LNCAP (cell line): ENCODE measurements at regions not wholly inside any gene's neighbourhood (a gene's known extent, or its start where the extent isn't known, plus 50 kb on each side); places are given as distances from the start of the nearest gene placed in this dataset.

Experiments used
- CTCF ChIP-seq: fragments of 450-650 bp; IDR thresholded peaks from 2 replicates; pipeline ENCODE4 v1.5.1; 2017; ENCODE audit warnings: mild to moderate bottlenecking

GRCh38 chr12:18895540-18895939 lies 157.6 kb downstream of the CAPZA3 start:
- no peak for TF ChIP-seq CTCF

GRCh38 chr12:18895946-18896345 lies 158.0 kb downstream of the CAPZA3 start:
- no peak for TF ChIP-seq CTCF

- no peak for TF ChIP-seq CTCF
Observed at GRCh38 chr12:18897823-18898222, 159.9 kb downstream of the CAPZA3 start.

GRCh38 chr12:18898470-18898869 lies 160.6 kb downstream of the CAPZA3 start:
- no peak for TF ChIP-seq CTCF

- TF ChIP-seq CTCF = no peak
Observed at GRCh38 chr12:18899162-18899561, 161.2 kb downstream of the CAPZA3 start.

GRCh38 chr12:18899678-18900317 lies 161.9 kb downstream of the CAPZA3 start:
- no peak for TF ChIP-seq CTCF

- no peak for TF ChIP-seq CTCF
Observed at GRCh38 chr12:18905134-18905533, 167.2 kb downstream of the CAPZA3 start.

GRCh38 chr12:18906395-18906794 lies 168.5 kb downstream of the CAPZA3 start:
- no peak for TF ChIP-seq CTCF
